ENCODE measurements at regions not wholly inside any gene's neighbourhood (a gene's known extent, or its start where the extent isn't known, plus 50 kb on each side); places are given as distances from the start of the nearest gene placed in this dataset.

GRCh38 chr6:15014958-15015357 is 230.9 kb upstream of the JARID2 start:
- in situ Hi-C loops (cut with HindIII; ENCODE audit: extremely low pct_ligation_motif_present, low pct_unique_long_range_greater_than_20kb) (no loop called here), intact Hi-C loops (cut with micrococcal nuclease; ENCODE audit: unreplicated experiment) (loop anchor here (5.0 kb wide), 1 partner anchor 558 kb away; no protein-coding TSS in a partner anchor)
- Histone ChIP-seq H3K4me1 (ENCODE audit: insufficient read depth, low read length) (no peaks in the 10 kb centered on the region), H3K27me3 (ENCODE audit: control insufficient read depth in 1 of 2, insufficient read depth in 2 of 2, low read length in 2 of 2) (no peaks in the 10 kb centered on the region), H3K4me2 (ENCODE audit: low read depth, low read length) (no peak overlapping the region), H4K20me1 (ENCODE audit: insufficient read depth, low read length) (no peaks in the 10 kb centered on the region), H3K9ac (ENCODE audit: insufficient read depth, low read depth, low read length) (no peak overlapping the region), H3K36me3 (replicated peaks in 1 of 2; ENCODE audit: control insufficient read depth in 1 of 2, insufficient read depth in 2 of 2, low read length in 2 of 2) (no peaks in the 10 kb centered on the region), H3K27ac (ENCODE audit: extremely low read length, insufficient read depth, low read length) (no peak overlapping the region), H3K79me2 (ENCODE audit: insufficient read depth, low read length) (no peaks in the 10 kb centered on the region), H3K9me3 (ENCODE audit: low read length) (no peaks in the 10 kb centered on the region), H3K4me3 (replicated peaks in 1 of 3; ENCODE audit: insufficient read depth in 1 of 3, low read depth in 2 of 3, low read length in 3 of 3) (no peak overlapping the region), H2AFZ (ENCODE audit: low read length) (no peak overlapping the region)
- no TSS peak for BruUV-seq (replicated peaks)
- CTCF ChIA-PET (ENCODE audit: low intra/inter-chr PET ratio, low total read pairs) = no interaction called here
- POLR2A ChIA-PET = no interaction called here
- no peak for FAIRE-seq
- TF ChIP-seq, protein P1, sequence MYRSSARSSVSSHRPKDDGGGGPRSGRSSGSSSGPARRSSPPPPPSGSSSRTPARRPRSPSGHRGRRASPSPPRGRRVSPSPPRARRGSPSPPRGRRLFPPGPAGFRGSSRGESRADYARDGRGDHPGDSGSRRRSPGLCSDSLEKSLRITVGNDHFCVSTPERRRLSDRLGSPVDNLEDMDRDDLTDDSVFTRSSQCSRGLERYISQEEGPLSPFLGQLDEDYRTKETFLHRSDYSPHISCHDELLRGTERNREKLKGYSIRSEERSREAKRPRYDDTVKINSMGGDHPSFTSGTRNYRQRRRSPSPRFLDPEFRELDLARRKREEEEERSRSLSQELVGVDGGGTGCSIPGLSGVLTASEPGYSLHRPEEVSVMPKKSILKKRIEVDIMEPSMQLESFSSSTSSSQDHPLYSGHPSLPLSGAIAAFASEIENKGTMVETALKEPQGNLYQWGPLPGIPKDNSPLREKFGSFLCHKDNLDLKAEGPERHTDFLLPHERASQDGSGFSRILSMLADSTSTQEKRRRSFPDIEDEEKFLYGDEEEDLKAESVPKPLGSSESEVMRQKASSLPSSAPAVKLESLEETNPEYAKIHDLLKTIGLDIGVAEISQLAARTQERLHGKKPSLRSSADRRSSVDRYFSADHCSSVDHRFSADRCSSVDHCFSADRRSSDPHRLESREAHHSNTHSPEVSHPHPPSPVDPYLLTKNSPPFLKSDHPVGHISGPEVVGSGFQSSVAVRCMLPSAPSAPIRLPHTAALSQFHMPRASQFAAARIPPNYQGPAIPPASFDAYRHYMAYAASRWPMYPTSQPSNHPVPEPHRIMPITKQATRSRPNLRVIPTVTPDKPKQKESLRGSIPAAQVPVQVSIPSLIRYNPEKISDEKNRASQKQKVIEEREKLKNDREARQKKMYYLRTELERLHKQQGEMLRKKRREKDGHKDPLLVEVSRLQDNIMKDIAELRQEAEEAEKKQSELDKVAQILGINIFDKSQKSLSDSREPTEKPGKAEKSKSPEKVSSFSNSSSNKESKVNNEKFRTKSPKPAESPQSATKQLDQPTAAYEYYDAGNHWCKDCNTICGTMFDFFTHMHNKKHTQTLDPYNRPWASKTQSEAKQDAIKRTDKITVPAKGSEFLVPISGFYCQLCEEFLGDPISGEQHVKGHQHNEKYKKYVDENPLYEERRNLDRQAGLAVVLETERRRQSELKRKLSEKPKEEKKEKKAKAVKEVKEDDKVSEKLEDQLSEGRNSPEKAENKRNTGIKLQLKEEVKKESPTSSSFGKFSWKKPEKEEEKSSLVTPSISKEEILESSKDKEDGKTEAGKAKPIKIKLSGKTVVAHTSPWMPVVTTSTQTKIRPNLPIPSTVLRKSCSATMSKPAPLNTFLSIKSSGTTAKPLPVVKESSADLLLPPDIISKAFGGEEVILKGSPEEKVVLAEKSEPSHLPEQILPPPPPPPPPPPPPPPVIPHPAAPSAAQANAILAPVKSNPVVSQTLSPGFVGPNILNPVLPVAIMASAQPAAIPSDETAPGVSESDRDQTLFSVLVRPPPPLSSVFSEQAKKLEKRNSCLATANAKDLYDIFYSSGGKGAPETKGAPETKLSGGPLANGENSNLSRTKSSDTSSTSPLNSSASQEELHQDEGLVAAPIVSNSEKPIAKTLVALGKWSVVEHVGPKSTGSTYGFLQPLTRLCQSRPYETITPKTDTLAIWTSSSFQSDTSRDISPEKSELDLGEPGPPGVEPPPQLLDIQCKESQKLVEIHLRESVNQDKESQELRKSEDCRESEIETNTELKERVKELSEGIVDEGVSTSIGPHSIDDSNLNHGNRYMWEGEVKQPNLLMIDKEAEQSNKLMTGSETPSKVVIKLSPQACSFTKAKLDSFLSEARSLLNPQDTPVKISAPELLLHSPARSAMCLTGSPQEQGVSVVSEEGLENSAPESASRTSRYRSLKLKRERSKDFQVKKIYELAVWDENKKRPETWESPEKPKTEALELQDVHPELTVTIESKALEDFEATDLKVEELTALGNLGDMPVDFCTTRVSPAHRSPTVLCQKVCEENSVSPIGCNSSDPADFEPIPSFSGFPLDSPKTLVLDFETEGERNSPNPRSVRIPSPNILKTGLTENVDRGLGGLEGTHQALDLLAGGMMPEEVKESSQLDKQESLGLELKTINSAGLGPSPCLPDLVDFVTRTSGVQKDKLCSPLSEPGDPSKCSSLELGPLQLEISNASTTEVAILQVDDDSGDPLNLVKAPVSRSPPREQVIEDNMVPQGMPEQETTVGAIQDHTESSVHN (CRISPR knock-in tag; IDR thresholded peaks at IDR 0.05) = no peak
- peak; percentile 50; the same call in 1 of the 2 replicates for TF ChIP-seq CEBPB (IDR thresholded peaks at IDR 0.05; ENCODE audit: borderline replicate concordance, low read depth, low read length)
- DNase-seq (ENCODE audit: low spot score) = no peak
- WGBS (ENCODE audit: low lambda C conversion rate) = 85% methylated on average over 1 of the region's 1 CpG
- ATAC-seq = no peak

Measured in HepG2 (cell line).